HepG2 (cell line): ENCODE measurements at regions not wholly inside any gene's neighbourhood (a gene's known extent, or its start where the extent isn't known, plus 50 kb on each side); places are given as distances from the start of the nearest gene placed in this dataset.
A peak's percentile ranks its signal among the peaks of the same experiment; 100 is the strongest.

Experiments used
- ASH2L ChIP-seq: fragments of 300-600, 200-600 bp; sonication (generic); IDR thresholded peaks from 2 replicates; pipeline ENCODE4 v1.7.0; 2017; ENCODE audit warnings: low read depth, mild to moderate bottlenecking, moderate library complexity, mixed read lengths, low read length; ENCODE audit not compliant: insufficient read length
- CAMTA2 ChIP-seq: sonication (generic); formaldehyde crosslinking; IDR thresholded peaks from 2 replicates; pipeline ENCODE4 v1.4.0; 2020; ENCODE audit warnings: mild to moderate bottlenecking, missing genetic modification reagents, borderline replicate concordance
- CHD4 ChIP-seq: fragments of 200-600 bp; sonication (generic); IDR thresholded peaks from 2 replicates; pipeline ENCODE4 v1.7.0; 2017; ENCODE audit warnings: mild to moderate bottlenecking, low read length, borderline replicate concordance
- GABPB1 ChIP-seq: IDR thresholded peaks from 2 replicates; pipeline ENCODE4 v1.6.1; 2016; ENCODE audit warnings: mild to moderate bottlenecking, missing genetic modification reagents, moderate library complexity, missing compliant biosample characterization
- HOXA5 ChIP-seq: sonication (generic); formaldehyde crosslinking; IDR thresholded peaks from 2 replicates; pipeline ENCODE4 v1.4.0; 2020; ENCODE audit warnings: missing genetic modification reagents
- ISL2 ChIP-seq: sonication (generic); formaldehyde crosslinking; IDR thresholded peaks from 2 replicates; pipeline ENCODE4 v1.5.0; 2020; ENCODE audit warnings: missing genetic modification reagents
- MED1 ChIP-seq: sonication (generic); formaldehyde crosslinking; IDR thresholded peaks from 2 replicates; pipeline ENCODE4 v1.4.0; 2020; ENCODE audit warnings: missing genetic modification reagents
- NFATC3 ChIP-seq: sonication (generic); formaldehyde crosslinking; IDR thresholded peaks from 2 replicates; pipeline ENCODE4 v1.5.1; 2020; ENCODE audit warnings: mild to moderate bottlenecking, missing genetic modification reagents
- SRSF9 ChIP-seq: fragments of 200-400 bp; formaldehyde crosslinking; IDR thresholded peaks from 2 replicates; pipeline ENCODE4 v1.6.1; 2018; ENCODE audit warnings: borderline replicate concordance, mild to moderate bottlenecking, low read depth, low read length; ENCODE audit not compliant: insufficient read depth, poor library complexity, severe bottlenecking
- STAG1 ChIP-seq: sonication (generic); formaldehyde crosslinking; IDR thresholded peaks from 2 replicates; pipeline ENCODE4 v1.4.0; 2020; ENCODE audit warnings: missing genetic modification reagents
- YY1 ChIP-seq: IDR thresholded peaks from 2 replicates; pipeline ENCODE4 v1.6.1; 2011; ENCODE audit warnings: low read length, low read depth, moderate library complexity, mild to moderate bottlenecking; ENCODE audit not compliant: insufficient read depth, insufficient replicate concordance
- ZBTB1 ChIP-seq: sonication (generic); formaldehyde crosslinking; IDR thresholded peaks from 2 replicates; pipeline ENCODE4 v1.4.0; 2020; ENCODE audit warnings: missing genetic modification reagents, borderline replicate concordance
- ZNF44 ChIP-seq: sonication (generic); formaldehyde crosslinking; IDR thresholded peaks from 2 replicates; pipeline ENCODE4 v1.5.1; 2020; ENCODE audit warnings: mild to moderate bottlenecking, missing genetic modification reagents
- ZNF572 ChIP-seq: sonication (generic); formaldehyde crosslinking; IDR thresholded peaks from 2 replicates; pipeline ENCODE4 v1.5.1; 2020; ENCODE audit warnings: mild to moderate bottlenecking, missing genetic modification reagents
- ZSCAN9 ChIP-seq: IDR thresholded peaks from 2 replicates; pipeline ENCODE4 v1.6.1; 2016; ENCODE audit warnings: borderline replicate concordance
- TF ChIP-seq, protein P1 (sequence below): sonication (generic); formaldehyde crosslinking; IDR thresholded peaks from 2 replicates; pipeline ENCODE4 v1.4.0; 2020; ENCODE audit warnings: missing genetic modification reagents
- TF ChIP-seq, protein P2 (sequence below): sonication (generic); formaldehyde crosslinking; IDR thresholded peaks from 2 replicates; pipeline ENCODE4 v1.4.0; 2020; ENCODE audit warnings: low read depth, mild to moderate bottlenecking, missing genetic modification reagents
- TF ChIP-seq, protein P3 (sequence below): sonication (generic); formaldehyde crosslinking; IDR thresholded peaks from 2 replicates; pipeline ENCODE4 v1.4.0; 2020; ENCODE audit warnings: missing genetic modification reagents
- TF ChIP-seq, protein P4 (sequence below): sonication (generic); formaldehyde crosslinking; IDR thresholded peaks from 2 replicates; pipeline ENCODE4 v1.4.0; 2020; ENCODE audit warnings: missing genetic modification reagents, borderline replicate concordance

DNA sequence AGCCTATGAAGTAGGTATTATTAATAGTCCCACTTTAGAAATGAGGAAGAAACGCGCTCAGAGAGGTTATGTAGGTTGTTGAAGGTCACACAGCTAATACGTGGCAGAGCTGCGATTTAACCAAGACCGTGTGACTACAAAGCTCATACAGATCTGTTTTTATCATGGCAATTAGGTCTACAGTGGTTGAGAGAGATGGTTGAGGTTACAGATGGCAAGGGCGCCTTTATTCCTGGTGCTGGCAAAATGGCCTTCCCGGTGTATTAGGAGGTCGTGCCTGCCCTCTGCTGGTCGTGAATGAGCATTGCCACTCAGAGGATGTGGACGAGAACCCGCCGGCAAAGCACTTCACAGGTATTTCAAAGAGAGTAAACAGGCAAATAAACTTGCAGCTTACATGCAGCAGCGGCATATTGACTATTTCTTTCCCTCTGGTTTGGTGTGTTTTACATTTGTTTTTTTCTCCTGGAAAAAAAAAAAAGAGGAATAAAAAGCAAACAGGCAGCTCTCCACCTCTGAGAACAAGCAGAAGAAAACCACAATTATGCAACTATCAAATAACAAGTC is 65.3 kb upstream of the EGFLAM start (continued):
- TF ChIP-seq CHD4 (peak; percentile 94), NFATC3 (no peak), ZBTB1 (CRISPR knock-in tag) (no peak), ISL2 (peak; percentile 56), ZNF572 (CRISPR knock-in tag) (0 out of 2 replicates have a peak, but pooled peaks have one; percentile 43), SRSF9 (no peak), GABPB1 (CRISPR knock-in tag) (no peak), HOXA5 (CRISPR knock-in tag) (peak; percentile 35; the same call in 1 of the 2 replicates), MED1 (CRISPR knock-in tag) (peak; percentile 66), ZSCAN9 (CRISPR knock-in tag) (0 out of 2 replicates have a peak, but pooled peaks have one; percentile 53), ZNF44 (no peak), STAG1 (CRISPR knock-in tag) (peak; percentile 99), YY1 (peak; percentile 78), ASH2L (no peak), CAMTA2 (no peak)
- TF ChIP-seq, protein P1, sequence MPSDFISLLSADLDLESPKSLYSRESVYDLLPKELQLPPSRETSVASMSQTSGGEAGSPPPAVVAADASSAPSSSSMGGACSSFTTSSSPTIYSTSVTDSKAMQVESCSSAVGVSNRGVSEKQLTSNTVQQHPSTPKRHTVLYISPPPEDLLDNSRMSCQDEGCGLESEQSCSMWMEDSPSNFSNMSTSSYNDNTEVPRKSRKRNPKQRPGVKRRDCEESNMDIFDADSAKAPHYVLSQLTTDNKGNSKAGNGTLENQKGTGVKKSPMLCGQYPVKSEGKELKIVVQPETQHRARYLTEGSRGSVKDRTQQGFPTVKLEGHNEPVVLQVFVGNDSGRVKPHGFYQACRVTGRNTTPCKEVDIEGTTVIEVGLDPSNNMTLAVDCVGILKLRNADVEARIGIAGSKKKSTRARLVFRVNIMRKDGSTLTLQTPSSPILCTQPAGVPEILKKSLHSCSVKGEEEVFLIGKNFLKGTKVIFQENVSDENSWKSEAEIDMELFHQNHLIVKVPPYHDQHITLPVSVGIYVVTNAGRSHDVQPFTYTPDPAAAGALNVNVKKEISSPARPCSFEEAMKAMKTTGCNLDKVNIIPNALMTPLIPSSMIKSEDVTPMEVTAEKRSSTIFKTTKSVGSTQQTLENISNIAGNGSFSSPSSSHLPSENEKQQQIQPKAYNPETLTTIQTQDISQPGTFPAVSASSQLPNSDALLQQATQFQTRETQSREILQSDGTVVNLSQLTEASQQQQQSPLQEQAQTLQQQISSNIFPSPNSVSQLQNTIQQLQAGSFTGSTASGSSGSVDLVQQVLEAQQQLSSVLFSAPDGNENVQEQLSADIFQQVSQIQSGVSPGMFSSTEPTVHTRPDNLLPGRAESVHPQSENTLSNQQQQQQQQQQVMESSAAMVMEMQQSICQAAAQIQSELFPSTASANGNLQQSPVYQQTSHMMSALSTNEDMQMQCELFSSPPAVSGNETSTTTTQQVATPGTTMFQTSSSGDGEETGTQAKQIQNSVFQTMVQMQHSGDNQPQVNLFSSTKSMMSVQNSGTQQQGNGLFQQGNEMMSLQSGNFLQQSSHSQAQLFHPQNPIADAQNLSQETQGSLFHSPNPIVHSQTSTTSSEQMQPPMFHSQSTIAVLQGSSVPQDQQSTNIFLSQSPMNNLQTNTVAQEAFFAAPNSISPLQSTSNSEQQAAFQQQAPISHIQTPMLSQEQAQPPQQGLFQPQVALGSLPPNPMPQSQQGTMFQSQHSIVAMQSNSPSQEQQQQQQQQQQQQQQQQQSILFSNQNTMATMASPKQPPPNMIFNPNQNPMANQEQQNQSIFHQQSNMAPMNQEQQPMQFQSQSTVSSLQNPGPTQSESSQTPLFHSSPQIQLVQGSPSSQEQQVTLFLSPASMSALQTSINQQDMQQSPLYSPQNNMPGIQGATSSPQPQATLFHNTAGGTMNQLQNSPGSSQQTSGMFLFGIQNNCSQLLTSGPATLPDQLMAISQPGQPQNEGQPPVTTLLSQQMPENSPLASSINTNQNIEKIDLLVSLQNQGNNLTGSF (CRISPR knock-in tag): no peak
- TF ChIP-seq, protein P2, sequence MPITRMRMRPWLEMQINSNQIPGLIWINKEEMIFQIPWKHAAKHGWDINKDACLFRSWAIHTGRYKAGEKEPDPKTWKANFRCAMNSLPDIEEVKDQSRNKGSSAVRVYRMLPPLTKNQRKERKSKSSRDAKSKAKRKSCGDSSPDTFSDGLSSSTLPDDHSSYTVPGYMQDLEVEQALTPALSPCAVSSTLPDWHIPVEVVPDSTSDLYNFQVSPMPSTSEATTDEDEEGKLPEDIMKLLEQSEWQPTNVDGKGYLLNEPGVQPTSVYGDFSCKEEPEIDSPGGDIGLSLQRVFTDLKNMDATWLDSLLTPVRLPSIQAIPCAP: no peak
- TF ChIP-seq, protein P3, sequence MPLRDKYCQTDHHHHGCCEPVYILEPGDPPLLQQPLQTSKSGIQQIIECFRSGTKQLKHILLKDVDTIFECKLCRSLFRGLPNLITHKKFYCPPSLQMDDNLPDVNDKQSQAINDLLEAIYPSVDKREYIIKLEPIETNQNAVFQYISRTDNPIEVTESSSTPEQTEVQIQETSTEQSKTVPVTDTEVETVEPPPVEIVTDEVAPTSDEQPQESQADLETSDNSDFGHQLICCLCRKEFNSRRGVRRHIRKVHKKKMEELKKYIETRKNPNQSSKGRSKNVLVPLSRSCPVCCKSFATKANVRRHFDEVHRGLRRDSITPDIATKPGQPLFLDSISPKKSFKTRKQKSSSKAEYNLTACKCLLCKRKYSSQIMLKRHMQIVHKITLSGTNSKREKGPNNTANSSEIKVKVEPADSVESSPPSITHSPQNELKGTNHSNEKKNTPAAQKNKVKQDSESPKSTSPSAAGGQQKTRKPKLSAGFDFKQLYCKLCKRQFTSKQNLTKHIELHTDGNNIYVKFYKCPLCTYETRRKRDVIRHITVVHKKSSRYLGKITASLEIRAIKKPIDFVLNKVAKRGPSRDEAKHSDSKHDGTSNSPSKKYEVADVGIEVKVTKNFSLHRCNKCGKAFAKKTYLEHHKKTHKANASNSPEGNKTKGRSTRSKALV: no peak
- TF ChIP-seq, protein P4, sequence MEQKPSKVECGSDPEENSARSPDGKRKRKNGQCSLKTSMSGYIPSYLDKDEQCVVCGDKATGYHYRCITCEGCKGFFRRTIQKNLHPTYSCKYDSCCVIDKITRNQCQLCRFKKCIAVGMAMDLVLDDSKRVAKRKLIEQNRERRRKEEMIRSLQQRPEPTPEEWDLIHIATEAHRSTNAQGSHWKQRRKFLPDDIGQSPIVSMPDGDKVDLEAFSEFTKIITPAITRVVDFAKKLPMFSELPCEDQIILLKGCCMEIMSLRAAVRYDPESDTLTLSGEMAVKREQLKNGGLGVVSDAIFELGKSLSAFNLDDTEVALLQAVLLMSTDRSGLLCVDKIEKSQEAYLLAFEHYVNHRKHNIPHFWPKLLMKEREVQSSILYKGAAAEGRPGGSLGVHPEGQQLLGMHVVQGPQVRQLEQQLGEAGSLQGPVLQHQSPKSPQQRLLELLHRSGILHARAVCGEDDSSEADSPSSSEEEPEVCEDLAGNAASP (CRISPR knock-in tag): 0 out of 2 replicates have a peak, but pooled peaks have one; percentile 28
